Activated CD4-positive, alpha-beta T cell treated with anti-CD3 and anti-CD28 coated beads, Interleukin-2, amount 50 U/mL, for 24 hours (primary cell): ENCODE measurements at regions not wholly inside any gene's neighbourhood (a gene's known extent, or its start where the extent isn't known, plus 50 kb on each side); places are given as distances from the start of the nearest gene placed in this dataset.

ENCODE experiments used
- DNase-seq, 2 donors: peaks; one replicate each; pipeline ENCODE4 v3.0.0-alpha.2; 2020; ENCODE audit warnings: low read depth in 1 of 2, low spot score in 1 of 2

DNA sequence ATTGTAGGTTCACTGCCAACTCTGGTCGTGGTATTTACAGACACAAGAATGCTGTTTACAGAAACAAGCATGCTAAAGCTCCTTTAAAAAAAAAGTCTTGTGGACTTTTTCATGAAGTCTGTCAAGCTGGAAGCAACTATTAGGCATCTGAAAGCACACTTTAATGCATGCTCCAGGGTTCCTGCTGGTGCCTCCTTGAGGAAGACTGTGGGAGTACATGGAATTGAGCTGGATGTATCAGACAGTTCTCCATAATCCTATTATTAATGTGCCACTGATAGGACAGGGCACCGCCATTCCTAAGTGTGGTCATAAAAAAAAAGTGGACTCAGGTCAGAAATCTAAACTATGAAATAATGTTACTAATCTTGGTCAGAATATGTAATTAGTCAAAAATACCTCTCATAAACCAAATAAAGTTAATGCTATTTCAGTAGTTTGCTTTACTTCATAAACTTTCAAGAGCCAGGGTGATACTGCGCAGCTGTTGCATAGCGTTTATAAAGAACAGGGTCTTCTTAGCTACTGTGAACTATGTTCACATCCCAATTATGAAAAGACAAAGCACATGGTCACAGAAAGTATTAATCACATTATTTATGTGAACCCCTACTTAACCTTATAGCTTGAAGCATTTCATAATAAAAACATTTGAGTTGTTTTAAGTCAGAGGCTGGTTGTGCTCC, 390.8 kb upstream of the PTGER4 start:
- DNase-seq, result no peak

DNA sequence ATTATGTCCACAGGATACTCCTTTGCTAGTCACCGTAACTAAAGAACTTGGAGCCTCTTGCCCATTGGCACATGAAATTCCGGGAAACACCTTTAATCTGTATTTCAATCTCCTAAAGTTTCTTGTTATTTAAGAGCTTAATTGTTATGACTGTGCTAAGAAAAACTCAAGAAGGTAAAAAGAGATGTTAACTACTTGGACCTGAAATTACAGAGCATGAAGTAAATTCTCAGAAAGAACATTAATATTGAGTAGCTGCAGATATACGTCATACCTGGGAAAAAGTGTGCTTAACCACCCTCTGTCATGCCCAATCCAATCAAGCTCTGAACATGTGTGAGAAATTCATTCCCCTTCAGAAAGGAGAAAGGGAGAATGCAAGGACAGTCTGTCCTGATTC, 394.9 kb upstream of the PTGER4 start:
- no peak for DNase-seq

DNA sequence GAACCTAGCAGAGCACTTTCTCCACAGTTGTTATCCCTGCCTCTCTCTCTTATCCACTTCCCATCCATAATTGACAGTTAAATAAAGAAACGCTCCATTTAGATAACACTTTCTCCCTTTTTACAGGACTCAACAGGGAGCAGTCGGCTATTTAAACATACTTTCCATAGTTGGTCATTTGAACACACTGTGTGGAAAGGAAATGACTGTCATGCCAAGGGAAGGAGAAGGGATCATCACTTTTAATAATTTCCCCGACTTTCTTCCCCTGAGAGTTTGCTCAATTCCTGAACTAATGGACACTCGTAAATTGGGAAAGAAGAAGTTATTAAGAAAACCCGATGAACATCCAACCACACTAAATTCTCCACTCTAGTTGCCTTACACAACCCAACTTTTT, 400.8 kb upstream of the PTGER4 start:
- no peak for DNase-seq

DNA sequence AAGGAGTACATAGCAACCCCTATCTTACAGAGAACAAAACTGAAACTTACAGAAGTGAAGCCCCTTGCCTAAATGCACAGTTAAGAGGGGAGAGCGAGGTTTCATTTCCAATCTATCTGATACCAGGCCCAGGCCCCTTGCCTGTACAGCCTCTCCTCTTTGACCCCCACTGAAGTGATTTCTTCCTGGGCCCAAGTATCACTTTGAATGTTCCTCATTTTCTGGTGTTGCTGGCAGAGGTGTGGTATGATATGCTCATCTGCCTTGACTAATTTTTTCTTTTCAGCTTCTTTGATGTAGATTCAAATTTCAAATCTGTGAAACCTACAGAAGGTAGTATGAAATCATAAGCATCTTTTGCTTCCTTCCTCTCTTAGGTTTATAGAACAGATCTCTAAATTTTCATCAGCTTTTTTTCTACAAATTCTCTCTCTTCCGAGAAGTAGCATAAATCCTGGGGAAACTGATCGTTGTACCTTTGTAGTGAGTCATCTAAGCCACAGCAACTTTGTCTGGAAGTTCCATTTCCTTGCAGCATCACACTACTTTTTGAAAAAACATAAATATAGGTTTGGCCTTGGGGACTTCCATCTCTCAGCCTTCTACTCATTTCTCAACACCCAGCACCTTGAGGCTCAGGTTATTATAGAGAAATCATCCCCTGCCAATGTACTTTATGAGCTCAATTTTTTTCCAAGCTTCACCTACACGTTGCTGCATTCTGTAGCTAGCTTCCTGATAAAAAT, 402.4 kb upstream of the PTGER4 start:
- DNase-seq, result peak; percentile 20 to 45

DNA sequence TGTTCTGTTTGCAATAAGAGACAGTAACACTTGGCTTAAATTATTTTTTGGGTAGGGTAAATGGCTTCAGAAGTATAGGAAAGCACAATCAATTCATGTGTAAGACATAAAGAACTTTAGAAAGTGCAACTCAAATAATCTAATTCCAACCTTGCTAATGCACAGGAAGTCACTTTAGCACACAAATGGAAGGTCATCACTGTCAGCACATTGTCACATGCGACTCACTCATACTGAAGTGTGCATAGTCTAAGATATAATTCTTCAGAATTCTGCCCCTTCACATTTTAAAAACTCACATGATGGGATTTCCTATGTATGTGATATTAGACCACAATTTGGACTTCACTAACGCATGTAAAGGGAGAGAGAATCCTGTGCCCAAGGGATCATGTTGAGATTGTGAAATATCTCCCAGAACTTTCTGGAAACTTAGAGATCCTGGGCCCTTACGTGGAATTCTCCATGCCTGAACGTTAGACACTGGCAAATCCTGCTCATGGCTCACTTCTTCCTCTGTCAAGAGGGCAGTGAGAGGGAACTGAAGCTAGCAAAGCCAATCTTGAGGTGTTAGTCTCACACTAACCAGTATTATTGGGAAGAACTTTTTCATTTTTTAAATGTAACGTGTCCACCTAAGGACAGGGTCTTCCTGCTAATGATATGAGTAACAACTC, 403.2 kb upstream of the PTGER4 start:
- no peak for DNase-seq

- DNase-seq, result no peak
These were observed 405.1 kb upstream of the PTGER4 start for GRCh38 chr5:40274568-40274967.

GRCh38 chr5:40273936-40274335, 405.8 kb upstream of the PTGER4 start:
- no peak for DNase-seq

DNA sequence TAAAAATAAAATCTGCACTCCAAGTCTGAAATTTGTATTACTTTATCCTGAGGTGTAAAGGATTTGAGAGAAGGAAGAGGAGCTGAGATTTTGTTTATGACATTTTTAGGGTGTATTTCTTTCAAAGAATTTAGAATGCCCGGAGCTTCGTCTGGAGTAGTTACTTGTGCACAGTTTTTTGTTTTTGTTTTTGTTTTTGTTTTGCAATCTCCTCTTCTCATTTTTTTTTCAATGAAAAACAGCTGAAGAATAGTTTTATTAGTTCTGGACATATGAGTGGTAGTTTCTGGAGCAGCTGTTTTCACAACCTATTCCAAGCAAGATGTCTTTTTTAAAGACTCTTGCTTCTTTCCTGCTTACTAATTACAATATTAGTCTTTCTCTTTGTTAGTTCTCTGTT, 408.2 kb upstream of the PTGER4 start:
- DNase-seq, result no peak

DNA sequence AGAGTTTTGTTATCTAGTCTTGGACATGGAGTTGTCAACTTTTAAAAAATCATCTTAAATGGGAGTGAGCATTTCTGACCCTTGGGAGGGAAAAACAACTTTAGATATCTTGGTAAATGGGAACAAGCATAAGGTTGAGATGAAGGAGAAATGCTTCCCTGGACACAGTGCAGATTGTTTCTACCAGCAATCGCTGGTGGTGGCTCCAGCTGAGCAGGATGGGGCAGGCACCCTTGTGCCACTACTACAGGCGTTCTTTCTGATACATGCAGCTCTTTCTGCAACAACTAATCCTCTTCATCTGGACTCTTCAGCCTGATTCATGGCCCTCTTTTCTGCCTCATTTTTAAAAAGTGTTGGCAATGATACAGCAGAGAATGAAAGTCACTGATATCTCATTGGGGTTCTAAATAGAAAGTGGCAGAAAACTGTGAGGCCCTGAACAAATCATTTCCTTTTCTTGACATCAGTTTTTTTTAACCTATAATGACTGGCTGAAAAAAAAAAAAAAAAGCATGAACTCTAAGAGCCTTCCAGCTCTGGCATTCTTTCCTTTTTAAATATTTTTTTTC, 409.4 kb upstream of the PTGER4 start:
- no peak for DNase-seq

DNA sequence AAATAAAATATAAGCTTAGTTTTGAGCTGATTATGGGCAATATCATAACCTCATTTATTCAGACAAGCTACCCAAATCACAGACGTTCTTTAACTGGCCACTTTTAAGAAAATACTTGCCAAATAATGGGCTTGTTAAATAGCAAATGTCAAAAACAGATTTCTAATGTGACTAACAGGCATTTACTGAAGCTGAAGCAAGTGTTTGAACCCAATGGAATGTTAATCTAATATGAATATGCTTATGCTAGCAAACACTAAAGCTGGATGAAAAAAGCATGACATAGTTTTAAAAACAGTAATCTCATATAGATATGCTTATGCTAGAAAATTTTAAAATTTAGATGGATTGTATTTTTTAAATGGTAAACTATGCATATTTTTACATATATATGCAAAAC, 411.6 kb upstream of the PTGER4 start:
- DNase-seq, result no peak

GRCh38 chr5:40266952-40267351, 412.8 kb upstream of the PTGER4 start:
- DNase-seq, result no peak

DNA sequence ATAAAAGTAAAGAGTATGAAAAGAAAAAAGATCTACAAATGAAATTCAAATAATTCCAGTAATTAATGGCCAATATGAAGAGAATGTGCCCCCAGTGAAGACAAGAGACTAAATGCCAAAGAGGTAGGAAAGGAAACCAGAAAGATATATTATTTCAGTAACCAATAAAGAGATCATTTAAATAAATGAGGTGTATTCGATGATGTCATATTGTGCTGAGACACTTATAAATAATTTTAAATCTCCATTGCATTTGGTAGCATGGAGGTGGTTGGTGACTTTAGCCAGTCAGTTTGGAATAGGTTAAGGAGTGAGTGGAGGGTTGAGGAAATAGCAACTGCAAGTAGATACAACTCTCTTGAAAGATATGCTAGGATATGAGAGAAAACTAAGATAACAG, 417.7 kb upstream of the PTGER4 start:
- DNase-seq, result no peak

DNA sequence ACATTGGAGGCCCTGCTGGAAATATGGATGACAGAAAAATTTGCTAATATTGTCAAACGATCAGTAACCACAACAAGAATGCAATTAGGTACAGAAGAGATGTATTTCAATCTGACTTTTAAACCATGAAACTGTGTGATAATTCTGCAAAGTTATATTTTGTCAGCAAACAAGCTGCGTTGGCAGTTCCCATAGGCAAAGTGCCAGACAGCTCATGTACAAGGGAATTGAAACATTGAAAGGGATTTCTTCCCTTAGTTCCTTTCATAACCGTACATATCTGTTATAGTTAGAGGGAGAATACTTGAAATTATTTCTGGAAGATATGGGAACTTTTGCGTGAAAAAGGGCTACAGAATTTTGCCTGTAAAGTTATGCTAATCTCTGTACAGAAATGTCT, 419.4 kb upstream of the PTGER4 start:
- DNase-seq, result no peak

- DNase-seq, result no peak
These were observed 421.5 kb upstream of the PTGER4 start for GRCh38 chr5:40258222-40258621.

GRCh38 chr5:40240671-40241070, 439.0 kb upstream of the PTGER4 start:
- no peak for DNase-seq

GRCh38 chr5:40240111-40240510, 439.6 kb upstream of the PTGER4 start:
- DNase-seq, result peak in 1 of 2 donors; percentile 30

- DNase-seq, result no peak
These were observed 441.5 kb upstream of the PTGER4 start for GRCh38 chr5:40238066-40238745.

DNA sequence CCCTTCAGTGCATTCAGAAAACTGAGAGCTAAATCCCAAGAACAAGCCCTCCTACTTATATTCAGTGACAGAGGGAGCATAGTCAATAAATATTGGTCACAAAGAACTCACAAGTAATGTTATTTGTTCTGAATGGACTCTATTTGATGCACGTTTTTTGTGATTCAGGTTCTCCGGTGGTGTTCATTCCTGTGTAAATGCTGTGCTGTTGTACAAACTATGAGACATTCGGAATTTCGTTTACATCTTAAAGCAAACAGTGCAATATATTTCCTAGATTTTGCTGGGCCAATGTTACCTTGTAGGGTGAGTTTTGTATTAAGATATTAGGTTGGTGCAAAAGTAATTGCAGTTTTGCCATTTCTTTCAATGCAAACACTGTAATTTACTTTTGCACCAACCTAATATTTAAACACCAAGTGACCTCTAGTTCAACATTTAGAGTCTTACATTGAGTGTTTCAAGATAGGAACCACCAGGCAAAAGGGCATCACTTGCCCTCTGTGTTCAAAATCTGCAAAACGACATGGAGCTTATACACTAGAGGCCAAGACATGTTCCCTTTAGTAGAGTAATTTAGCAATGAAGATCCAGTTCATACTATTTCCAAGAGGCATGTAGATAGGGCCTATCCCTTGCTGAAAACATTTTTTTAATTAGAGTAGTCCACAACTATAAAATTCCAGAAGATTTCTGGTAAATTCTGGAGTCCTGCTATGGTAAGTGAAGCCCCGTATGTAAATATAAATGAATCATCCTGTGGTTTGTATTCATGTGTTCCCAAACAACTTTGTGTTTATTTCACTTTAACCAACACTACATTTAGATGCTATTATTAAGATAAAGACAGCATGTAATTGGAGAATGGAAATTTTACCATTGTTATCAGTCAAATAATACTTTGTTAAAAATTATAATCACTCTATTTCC, 444.0 kb upstream of the PTGER4 start:
- DNase-seq, result no peak

GRCh38 chr5:40233268-40233667, 446.4 kb upstream of the PTGER4 start:
- DNase-seq, result no peak

- DNase-seq, result no peak
These were observed 451.8 kb upstream of the PTGER4 start for GRCh38 chr5:40227931-40228330.
